GM12878 (cell line): ENCODE measurements at regions not wholly inside any gene's neighbourhood (a gene's known extent, or its start where the extent isn't known, plus 50 kb on each side); places are given as distances from the start of the nearest gene placed in this dataset.

Source experiments
- ATAC-seq: fragments of 200-7000 bp; cut with Tn5 transposase; 3 replicates; pipeline ENCODE4 v1.9.1; 2020; ENCODE audit warnings: mild to moderate bottlenecking, moderate library complexity
- BruUV-seq: library from RNA; stranded (reverse); fragments of 400-500 nt; replicated peaks from 2 replicates; lab custom pipeline; 2021; lab: Mats Ljungman, UMichigan
- CTCF ChIA-PET: fragments of 300-600 bp; sonication (Branson Sonifier 250); formaldehyde crosslinking; extraction: SDS; loops from one replicate; lab custom pipeline; 2021; ENCODE audit warnings: inconsistent platforms; lab: Yijun Ruan, JAX
- POLR2A ChIA-PET: fragments of 350-600 bp; formaldehyde crosslinking; extraction: SDS; loops from one replicate; lab custom pipeline; 2021; ENCODE audit warnings: inconsistent platforms; lab: Charles Lee
- RAD21 ChIA-PET: fragments of 300-600 bp; sonication (Branson Sonifier 250); formaldehyde crosslinking; loops from one replicate; lab custom pipeline; 2023; ENCODE audit warnings: antibody characterized with exemption; ENCODE audit not compliant: unreplicated experiment; lab: Charles Lee
- SMC1A ChIA-PET: fragments of 300-600 bp; sonication (Branson Sonifier 250); formaldehyde crosslinking; loops from one replicate; lab custom pipeline; 2023; ENCODE audit not compliant: unreplicated experiment, uncharacterized antibody; lab: Charles Lee
- DNase-seq: peaks from one replicate; pipeline ENCODE4 v3.0.0-alpha.2; 2011; ENCODE audit warnings: low read depth, low spot score
- FAIRE-seq: peaks from 3 replicates; lab custom pipeline; 2011; peaks lifted over from hg19 to GRCh38; lab: Jason Lieb, UNC
- H2AFZ ChIP-seq: 2 replicates; pipeline ENCODE4 v1.6.0; 2011; ENCODE audit warnings: low read depth, low read length, control low read depth; ENCODE audit not compliant: control insufficient read depth
- H3K27ac ChIP-seq: 2 replicates; pipeline ENCODE4 v1.5.1; 2011; ENCODE audit warnings: control low read depth; ENCODE audit not compliant: control insufficient read depth, insufficient read depth
- H3K27me3 ChIP-seq, 2 experiments: replicated peaks in 1 of 2; 2 replicates each; pipeline versions ENCODE4 v1.6.0 to v1.6.1; 2011; ENCODE audit warnings: low read length in 1 of 2; ENCODE audit not compliant: control insufficient read depth in 2 of 2, insufficient read depth in 2 of 2
- H3K36me3 ChIP-seq, 2 experiments: 2 replicates each; pipeline ENCODE4 v1.5.1; 2011; ENCODE audit warnings: low read length in 1 of 2; ENCODE audit not compliant: control insufficient read depth in 2 of 2, insufficient read depth in 2 of 2
- H3K4me1 ChIP-seq: 2 replicates; pipeline ENCODE4 v1.6.1; 2011; ENCODE audit warnings: mild to moderate bottlenecking, low read length, moderate library complexity, mixed read lengths; ENCODE audit not compliant: control insufficient read depth, insufficient read depth
- H3K4me2 ChIP-seq: 2 replicates; pipeline ENCODE4 v1.6.0; 2011; ENCODE audit warnings: control low read depth; ENCODE audit not compliant: control insufficient read depth, insufficient read depth
- H3K4me3 ChIP-seq: fragments of 200-600 bp; sonication (generic); 2 replicates; pipeline ENCODE4 v1.5.1; 2016
- H3K79me2 ChIP-seq: 2 replicates; pipeline ENCODE4 v1.6.0; 2011; ENCODE audit warnings: low read length; ENCODE audit not compliant: control insufficient read depth, insufficient read depth
- H3K9ac ChIP-seq: 2 replicates; pipeline ENCODE4 v1.8.0; 2011; ENCODE audit warnings: low read length, control low read depth, mixed read lengths; ENCODE audit not compliant: control insufficient read depth, insufficient read depth
- H3K9me3 ChIP-seq: replicated peaks from 3 replicates; pipeline ENCODE4 v1.5.1; 2011; ENCODE audit warnings: mild to moderate bottlenecking, low read length; ENCODE audit not compliant: control insufficient read depth, insufficient read depth
- H4K20me1 ChIP-seq: 2 replicates; pipeline ENCODE4 v1.6.0; 2011; ENCODE audit not compliant: control insufficient read depth, insufficient read depth
- CBX5 ChIP-seq: sonication (generic); IDR thresholded peaks from 2 replicates; pipeline ENCODE4 v1.6.1; 2016; ENCODE audit warnings: low read depth, moderate library complexity, mild to moderate bottlenecking, inconsistent platforms
- EZH2 ChIP-seq: IDR thresholded peaks from 2 replicates; pipeline ENCODE4 v1.6.1; 2012; ENCODE audit warnings: low read depth, mild to moderate bottlenecking, control low read depth, inconsistent platforms, low read length, borderline replicate concordance; ENCODE audit not compliant: control insufficient read depth
- IKZF2 ChIP-seq, 2 experiments: fragments of 450-650 bp; IDR thresholded peaks; 2 replicates each; pipeline ENCODE4 v1.6.1; 2017; ENCODE audit warnings: mild to moderate bottlenecking in 2 of 2, moderate library complexity in 2 of 2
- KDM1A ChIP-seq: fragments of 200-600 bp; sonication (generic); IDR thresholded peaks from 2 replicates; pipeline ENCODE4 v1.6.1; 2016; ENCODE audit warnings: borderline replicate concordance
- MLLT1 ChIP-seq: fragments of 450-650 bp; IDR thresholded peaks from 2 replicates; pipeline ENCODE4 v1.6.1; 2016; ENCODE audit warnings: mild to moderate bottlenecking
- MTA2 ChIP-seq: fragments of 450-650 bp; IDR thresholded peaks from 2 replicates; pipeline ENCODE4 v1.6.1; 2016; ENCODE audit warnings: low read depth, mild to moderate bottlenecking, moderate library complexity
- RCOR1 ChIP-seq: conservative IDR thresholded peaks from 2 replicates; pipeline ENCODE4 v1.6.1; 2012; ENCODE audit warnings: low read depth, low read length, improper control_type of control experiment
- RELB ChIP-seq: fragments of 450-650 bp; IDR thresholded peaks from 2 replicates; pipeline ENCODE4 v1.6.1; 2017; ENCODE audit warnings: low read depth, mild to moderate bottlenecking, moderate library complexity
- REST ChIP-seq: IDR thresholded peaks from 2 replicates; pipeline ENCODE4 v1.6.1; 2012; ENCODE audit warnings: mild to moderate bottlenecking, low read depth, low read length
- STAT3 ChIP-seq: IDR thresholded peaks from 2 replicates; pipeline ENCODE4 v1.6.1; 2011; ENCODE audit warnings: low read depth, low read length, improper control_type of control experiment
- SUPT20H ChIP-seq: IDR thresholded peaks from 2 replicates; pipeline ENCODE4 v1.6.1; 2011; ENCODE audit warnings: low read depth, mild to moderate bottlenecking, low read length, moderate library complexity, borderline replicate concordance; ENCODE audit not compliant: control insufficient read depth
- TCF12 ChIP-seq: IDR thresholded peaks from 2 replicates; pipeline ENCODE4 v1.6.1; 2011; ENCODE audit warnings: low read depth, mild to moderate bottlenecking, low read length
- TCF3 ChIP-seq: IDR thresholded peaks from 2 replicates; pipeline ENCODE4 v1.6.1; 2012; ENCODE audit warnings: low read depth, mild to moderate bottlenecking, low read length, borderline replicate concordance; ENCODE audit not compliant: insufficient read depth
- ZBTB4 ChIP-seq: fragments of 450-650 bp; formaldehyde crosslinking; IDR thresholded peaks from 2 replicates; pipeline ENCODE4 v1.4.0; 2022; ENCODE audit warnings: mild to moderate bottlenecking, moderate library complexity
- WGBS: methylation state at CpG from one replicate; pipeline ENCODE4 v1.1.6; 2016; ENCODE audit warnings: low lambda C conversion rate; ENCODE audit not compliant: insufficient replicate concordance, insufficient coverage; ENCODE audit errors: missing lambda C conversion rate; 5-methylcytosine and 5-hydroxymethylcytosine counted together
- in situ Hi-C: fragments of 300-500 bp; cut with MboI; formaldehyde crosslinking; loops from 9 replicates; pipeline ENCODE4 v1.14.3; 2018; ENCODE audit warnings: mixed read lengths
- intact Hi-C: fragments of 100-400 bp; cut with micrococcal nuclease; formaldehyde crosslinking; loops from one replicate; pipeline ENCODE4 v1.14.2; 2022; ENCODE audit not compliant: unreplicated experiment

- ChIA-PET RAD21 (no interaction called here), POLR2A (no interaction called here), SMC1A (no interaction called here), CTCF (no interaction called here)
- Histone ChIP-seq H2AFZ (no peak overlapping the region), H3K27me3 (no peaks in the 10 kb centered on the region), H3K36me3 (no peaks in the 10 kb centered on the region), H3K79me2 (no peaks in the 10 kb centered on the region), H3K9ac (no peak overlapping the region), H3K9me3 (no peaks in the 10 kb centered on the region), H3K27ac (no peak overlapping the region)
- FAIRE-seq (no peak), DNase-seq (no peak)
- TF ChIP-seq STAT3: no peak
- TF ChIP-seq RCOR1: no peak
- no peak for TF ChIP-seq CBX5
- no peak for TF ChIP-seq EZH2
- no peak for TF ChIP-seq ZBTB4 (CRISPR knock-in tag)
- TF ChIP-seq MTA2: no peak
- no peak for TF ChIP-seq TCF12
- TF ChIP-seq TCF3: no peak
- TF ChIP-seq RELB: no peak
- TF ChIP-seq SUPT20H: no peak
- no peak for TF ChIP-seq REST
- TF ChIP-seq MLLT1: no peak
- TF ChIP-seq KDM1A: no peak
- no peak for TF ChIP-seq IKZF2 (IDR thresholded peaks at IDR 0.05)
- TF ChIP-seq, all 136 proteins: peak for 0
- Histone ChIP-seq H3K4me1 (no peaks in the 10 kb centered on the region), H4K20me1 (no peaks in the 10 kb centered on the region), H3K4me3 (no peak overlapping the region), H3K4me2 (no peak overlapping the region)
- in situ Hi-C loops (no loop called here), intact Hi-C loops (no loop called here)
- ATAC-seq: no peak
- no TSS peak for BruUV-seq
- WGBS: 0% methylated on average over 3 of the region's 3 CpGs
Measured at GRCh38 chr16:8278031-8278580, 312.2 kb downstream of the TMEM114 start.
